Mesothelial cell of epicardium (in vitro differentiated cells): ENCODE measurements at regions not wholly inside any gene's neighbourhood (a gene's known extent, or its start where the extent isn't known, plus 50 kb on each side); places are given as distances from the start of the nearest gene placed in this dataset.

Experiments used
- DNase-seq, 2 experiments: peaks; one replicate each; pipeline ENCODE4 v3.0.0; 2021; ENCODE audit warnings: low spot score in 2 of 2; ENCODE audit not compliant: unreplicated experiment in 2 of 2
- H3K27ac Mint-ChIP-seq: 2 replicates; pipeline ENCODE4 v1.8.0; 2021; ENCODE audit warnings: mixed read lengths
- H3K27me3 Mint-ChIP-seq: 2 replicates; pipeline ENCODE4 v1.8.0; 2021; ENCODE audit warnings: low read depth, mixed read lengths
- H3K36me3 Mint-ChIP-seq: 2 replicates; pipeline ENCODE4 v1.8.0; 2021; ENCODE audit warnings: mixed read lengths
- H3K4me1 Mint-ChIP-seq: 2 replicates; pipeline ENCODE4 v1.8.0; 2021; ENCODE audit warnings: mixed read lengths
- H3K4me3 Mint-ChIP-seq: 2 replicates; pipeline ENCODE4 v1.8.0; 2021; ENCODE audit warnings: mild to moderate bottlenecking, moderate library complexity, mixed read lengths
- H3K9me3 Mint-ChIP-seq: 2 replicates; pipeline ENCODE4 v1.8.0; 2021; ENCODE audit warnings: mixed read lengths
- TF ChIP-seq, protein P1 (sequence below): fragments of 200-600 bp; sonication (generic); IDR thresholded peaks from one replicate; pipeline ENCODE4 v1.5.0; 2021; ENCODE audit warnings: antibody characterized with exemption; ENCODE audit not compliant: unreplicated experiment

- peak overlapping the region; percentile 60 for H3K27ac Mint-ChIP-seq
- no peaks in the 10 kb centered on the region for H3K9me3 Mint-ChIP-seq
- H3K4me1 Mint-ChIP-seq: peaks cover 31% of the 10 kb centered on the region
Measured at GRCh38 chr3:147615035-147615434, 205.9 kb downstream of the ZIC1 start.

DNA sequence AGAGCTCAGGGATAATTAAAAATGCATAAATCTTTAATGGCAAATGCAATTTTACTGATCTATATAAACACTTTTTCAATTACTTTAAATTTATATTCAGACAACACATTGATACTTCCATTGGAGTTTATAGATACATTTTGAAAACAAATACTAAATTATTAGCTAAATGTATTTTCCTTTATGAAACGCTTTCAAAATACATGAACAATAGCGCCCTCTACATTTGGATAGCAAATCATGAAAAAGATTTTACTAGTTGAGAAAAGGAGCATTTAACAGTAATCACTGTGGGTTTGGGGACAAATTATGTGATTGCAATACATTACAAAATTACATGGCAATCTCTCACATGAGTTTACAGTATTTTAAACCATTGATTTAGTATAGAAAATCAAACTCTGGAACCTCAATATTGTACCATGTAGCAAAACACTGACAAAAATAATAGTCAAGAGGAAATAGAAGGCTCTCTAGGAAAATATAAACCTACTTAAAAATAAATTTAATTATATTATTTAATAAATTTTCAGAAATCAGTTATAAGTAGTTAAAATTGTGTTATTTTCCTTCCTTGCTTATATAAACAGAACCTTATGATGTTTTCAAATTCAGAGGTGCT, 207.9 kb downstream of the ZIC1 start:
- Mint-ChIP-seq H3K27ac (no peak overlapping the region), H3K4me1 (peaks cover 31% of the 10 kb centered on the region), H3K36me3 (no peaks in the 10 kb centered on the region), H3K27me3 (peaks cover 7% of the 10 kb centered on the region), H3K4me3 (no peak overlapping the region), H3K9me3 (no peaks in the 10 kb centered on the region)
- DNase-seq: no peak
- TF ChIP-seq, protein P1, sequence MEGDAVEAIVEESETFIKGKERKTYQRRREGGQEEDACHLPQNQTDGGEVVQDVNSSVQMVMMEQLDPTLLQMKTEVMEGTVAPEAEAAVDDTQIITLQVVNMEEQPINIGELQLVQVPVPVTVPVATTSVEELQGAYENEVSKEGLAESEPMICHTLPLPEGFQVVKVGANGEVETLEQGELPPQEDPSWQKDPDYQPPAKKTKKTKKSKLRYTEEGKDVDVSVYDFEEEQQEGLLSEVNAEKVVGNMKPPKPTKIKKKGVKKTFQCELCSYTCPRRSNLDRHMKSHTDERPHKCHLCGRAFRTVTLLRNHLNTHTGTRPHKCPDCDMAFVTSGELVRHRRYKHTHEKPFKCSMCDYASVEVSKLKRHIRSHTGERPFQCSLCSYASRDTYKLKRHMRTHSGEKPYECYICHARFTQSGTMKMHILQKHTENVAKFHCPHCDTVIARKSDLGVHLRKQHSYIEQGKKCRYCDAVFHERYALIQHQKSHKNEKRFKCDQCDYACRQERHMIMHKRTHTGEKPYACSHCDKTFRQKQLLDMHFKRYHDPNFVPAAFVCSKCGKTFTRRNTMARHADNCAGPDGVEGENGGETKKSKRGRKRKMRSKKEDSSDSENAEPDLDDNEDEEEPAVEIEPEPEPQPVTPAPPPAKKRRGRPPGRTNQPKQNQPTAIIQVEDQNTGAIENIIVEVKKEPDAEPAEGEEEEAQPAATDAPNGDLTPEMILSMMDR: peak; percentile 73

More at GRCh38 chr3:147615035-147615434, 205.9 kb downstream of the ZIC1 start:
- Mint-ChIP-seq H3K27me3 (peaks cover 5% of the 10 kb centered on the region), H3K4me3 (no peak overlapping the region), H3K36me3 (no peaks in the 10 kb centered on the region)
- TF ChIP-seq, protein P1: no peak
- DNase-seq: no peak

- H3K9me3 Mint-ChIP-seq: no peaks in the 10 kb centered on the region
- peaks cover 25% of the 10 kb centered on the region for H3K4me1 Mint-ChIP-seq
- H3K4me3 Mint-ChIP-seq: no peak overlapping the region
- H3K36me3 Mint-ChIP-seq: no peaks in the 10 kb centered on the region
- no peak for DNase-seq
- TF ChIP-seq, protein P1: no peak
- H3K27me3 Mint-ChIP-seq: peaks cover 14% of the 10 kb centered on the region
- no peak overlapping the region for H3K27ac Mint-ChIP-seq
Measured at GRCh38 chr3:147618691-147619090, 209.5 kb downstream of the ZIC1 start.

GRCh38 chr3:147619921-147620560, 210.9 kb downstream of the ZIC1 start:
- Mint-ChIP-seq H3K4me1 (peaks cover 12% of the 10 kb centered on the region), H3K9me3 (no peaks in the 10 kb centered on the region), H3K36me3 (no peaks in the 10 kb centered on the region), H3K4me3 (no peak overlapping the region), H3K27me3 (peaks cover 26% of the 10 kb centered on the region), H3K27ac (peak overlapping the region; percentile 21)
- TF ChIP-seq, protein P1: no peak
- no peak for DNase-seq

DNA sequence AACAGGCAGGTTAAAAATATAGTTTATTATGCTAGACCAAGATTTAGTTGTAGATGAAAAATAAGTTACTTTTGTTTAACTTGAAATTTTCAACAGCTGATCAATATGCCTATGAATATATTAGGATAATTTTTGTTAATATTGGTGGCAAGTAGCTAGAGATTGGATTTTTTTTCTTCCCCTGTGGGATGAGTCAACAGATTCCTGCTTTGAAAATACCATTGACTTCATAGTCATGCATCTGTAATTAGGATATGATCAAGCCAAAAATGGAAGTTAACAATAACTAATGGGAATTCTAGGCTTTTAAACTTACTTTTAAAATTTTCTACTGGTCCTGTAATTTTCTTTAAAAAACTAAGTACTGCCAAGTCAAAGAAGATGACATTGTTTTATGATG, 211.7 kb downstream of the ZIC1 start:
- TF ChIP-seq, protein P1: no peak
- Mint-ChIP-seq H3K27ac (no peak overlapping the region), H3K4me3 (no peak overlapping the region)

More for the DNA sequence above, 211.7 kb downstream of the ZIC1 start:
- no peak for DNase-seq
- peaks cover 6% of the 10 kb centered on the region for H3K4me1 Mint-ChIP-seq
- peaks cover 31% of the 10 kb centered on the region for H3K27me3 Mint-ChIP-seq
- no peaks in the 10 kb centered on the region for H3K9me3 Mint-ChIP-seq
- H3K36me3 Mint-ChIP-seq: no peaks in the 10 kb centered on the region
